HCT116 (cell line): ENCODE measurements at regions not wholly inside any gene's neighbourhood (a gene's known extent, or its start where the extent isn't known, plus 50 kb on each side); places are given as distances from the start of the nearest gene placed in this dataset.

ENCODE experiments used
- CEBPB ChIP-seq: IDR thresholded peaks from 2 replicates; pipeline ENCODE4 v1.6.1; 2012; ENCODE audit warnings: low read depth
- EZH2 ChIP-seq: fragments of 200-600 bp; sonication (generic); IDR thresholded peaks from 2 replicates; pipeline ENCODE4 v1.6.1; 2017; ENCODE audit warnings: antibody characterized with exemption, mixed run types
- JUND ChIP-seq: IDR thresholded peaks from 2 replicates; pipeline ENCODE4 v1.6.1; 2012
- POLR2A ChIP-seq: IDR thresholded peaks from 2 replicates; pipeline ENCODE4 v1.7.0; 2011; ENCODE audit warnings: borderline replicate concordance; ENCODE audit not compliant: insufficient read depth, insufficient read length; ENCODE audit errors: extremely low read depth
- POLR2AphosphoS5 ChIP-seq: IDR thresholded peaks from 2 replicates; pipeline ENCODE4 v1.6.1; 2011; ENCODE audit warnings: mild to moderate bottlenecking, low read depth, low read length, moderate library complexity
- ZFX ChIP-seq: fragments of 450-650 bp; IDR thresholded peaks from 2 replicates; pipeline ENCODE4 v1.6.1; 2017
- TF ChIP-seq, protein P1 (sequence below), 3 experiments: fragments of 200-600 bp in 1 of 3; sonication (generic) in 1 of 3; IDR thresholded peaks in 2 of 3; conservative IDR thresholded peaks in 1 of 3; 2 replicates each; pipeline ENCODE4 v1.5.1; 2012 to 2017; ENCODE audit warnings: low read depth in 2 of 3, low read length in 2 of 3, antibody characterized with exemption in 1 of 3, borderline replicate concordance in 1 of 3, control low read depth in 1 of 3, mild to moderate bottlenecking in 1 of 3, mixed read lengths in 1 of 3, mixed run types in 1 of 3, moderate library complexity in 1 of 3; ENCODE audit not compliant: insufficient read depth in 1 of 3

DNA sequence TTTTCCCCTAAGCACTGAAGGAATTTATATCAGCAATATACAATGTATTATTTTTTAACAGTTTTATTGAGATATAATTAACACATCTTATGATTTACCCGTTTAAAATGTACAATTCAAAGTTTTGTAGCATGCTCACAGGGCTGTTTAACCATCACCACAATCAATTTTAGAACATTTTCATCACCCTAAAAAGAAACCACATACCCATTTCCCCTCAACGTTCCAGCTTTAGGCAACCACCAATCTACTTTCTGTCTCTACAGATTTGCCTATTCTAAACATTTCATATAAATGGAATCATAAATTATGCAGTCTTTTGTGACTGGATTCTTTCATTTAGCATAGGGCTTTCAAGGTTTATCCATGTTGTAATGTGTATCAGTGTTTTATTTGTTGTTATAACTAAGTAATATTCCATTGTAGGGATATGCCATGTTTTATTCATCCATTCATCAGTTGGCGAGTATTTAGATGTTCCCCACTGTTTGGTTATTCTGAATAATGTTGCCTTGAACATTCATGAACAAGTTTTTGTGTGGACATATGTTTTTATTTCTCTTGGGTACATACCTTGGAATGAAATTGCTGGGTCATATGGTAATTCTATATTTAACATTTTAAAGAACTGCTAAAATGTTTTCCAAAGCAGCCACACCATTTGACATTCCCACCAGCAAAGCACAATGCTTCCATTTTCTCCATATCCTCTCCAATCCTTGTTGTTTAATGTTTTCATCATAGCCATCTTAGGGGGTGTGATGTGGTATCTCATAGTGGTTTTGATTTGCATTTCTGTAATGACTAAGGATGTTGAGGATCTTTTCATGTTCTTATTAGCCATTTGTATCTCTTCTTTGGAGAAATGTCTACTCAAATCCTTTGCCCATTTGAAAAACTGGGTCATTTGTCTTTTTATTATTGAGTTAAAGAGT, 188.5 kb downstream of the TM2D1 start:
- TF ChIP-seq, protein P1, sequence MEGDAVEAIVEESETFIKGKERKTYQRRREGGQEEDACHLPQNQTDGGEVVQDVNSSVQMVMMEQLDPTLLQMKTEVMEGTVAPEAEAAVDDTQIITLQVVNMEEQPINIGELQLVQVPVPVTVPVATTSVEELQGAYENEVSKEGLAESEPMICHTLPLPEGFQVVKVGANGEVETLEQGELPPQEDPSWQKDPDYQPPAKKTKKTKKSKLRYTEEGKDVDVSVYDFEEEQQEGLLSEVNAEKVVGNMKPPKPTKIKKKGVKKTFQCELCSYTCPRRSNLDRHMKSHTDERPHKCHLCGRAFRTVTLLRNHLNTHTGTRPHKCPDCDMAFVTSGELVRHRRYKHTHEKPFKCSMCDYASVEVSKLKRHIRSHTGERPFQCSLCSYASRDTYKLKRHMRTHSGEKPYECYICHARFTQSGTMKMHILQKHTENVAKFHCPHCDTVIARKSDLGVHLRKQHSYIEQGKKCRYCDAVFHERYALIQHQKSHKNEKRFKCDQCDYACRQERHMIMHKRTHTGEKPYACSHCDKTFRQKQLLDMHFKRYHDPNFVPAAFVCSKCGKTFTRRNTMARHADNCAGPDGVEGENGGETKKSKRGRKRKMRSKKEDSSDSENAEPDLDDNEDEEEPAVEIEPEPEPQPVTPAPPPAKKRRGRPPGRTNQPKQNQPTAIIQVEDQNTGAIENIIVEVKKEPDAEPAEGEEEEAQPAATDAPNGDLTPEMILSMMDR (IDR thresholded peaks at IDR 0.05 in 2 of 3, conservative IDR thresholded peaks at IDR 0.05 in 1 of 3; ENCODE audit: borderline replicate concordance in 1 of 3, insufficient read depth in 1 of 3, low read depth in 2 of 3, low read length in 2 of 3), result no peak
- TF ChIP-seq EZH2, result no peak
- TF ChIP-seq POLR2A, result no peak
- no peak for TF ChIP-seq POLR2AphosphoS5
- no peak for TF ChIP-seq JUND
- no peak for TF ChIP-seq CEBPB
- TF ChIP-seq ZFX, result no peak
